GM18508 (cell line): ENCODE measurements at regions not wholly inside any gene's neighbourhood (a gene's known extent, or its start where the extent isn't known, plus 50 kb on each side); places are given as distances from the start of the nearest gene placed in this dataset.

Experiments used
- ATAC-seq: cut with Tn5 transposase; IDR thresholded peaks from one replicate; pipeline ENCODE4 v1.9.1; 2021; ENCODE audit warnings: moderate number of reproducible peaks; ENCODE audit not compliant: insufficient read depth, unreplicated experiment

GRCh38 chr12:125687403-125687802 is 622.2 kb downstream of the AACS start:
- no peak for ATAC-seq

- no peak for ATAC-seq
These were observed 622.6 kb downstream of the AACS start for GRCh38 chr12:125687820-125688219.

GRCh38 chr12:125688223-125688622 is 623.0 kb downstream of the AACS start:
- no peak for ATAC-seq

GRCh38 chr12:125688881-125689280 is 623.6 kb downstream of the AACS start:
- ATAC-seq: no peak

- ATAC-seq: no peak
These were observed 624.6 kb downstream of the AACS start for GRCh38 chr12:125689576-125690410.

- ATAC-seq: no peak
These were observed 625.6 kb downstream of the AACS start for GRCh38 chr12:125690841-125691240.

- ATAC-seq: no peak
These were observed 630.8 kb downstream of the AACS start for GRCh38 chr12:125696054-125696453.

- ATAC-seq: no peak
These were observed 639.6 kb downstream of the AACS start for GRCh38 chr12:125704803-125705202.

- ATAC-seq: no peak
These were observed 655.7 kb downstream of the AACS start for GRCh38 chr12:125720961-125721360.

GRCh38 chr12:125734137-125734536 is 668.9 kb downstream of the AACS start:
- no peak for ATAC-seq

- ATAC-seq: no peak
These were observed 673.0 kb downstream of the AACS start for GRCh38 chr12:125738211-125738610.

GRCh38 chr12:125742413-125742812 is 677.2 kb downstream of the AACS start:
- ATAC-seq: no peak

GRCh38 chr12:125744201-125744600 is 679.0 kb downstream of the AACS start:
- no peak for ATAC-seq

GRCh38 chr12:125755512-125755911 is 690.3 kb downstream of the AACS start:
- no peak for ATAC-seq

GRCh38 chr12:125766091-125766490 is 700.9 kb downstream of the AACS start:
- no peak for ATAC-seq

GRCh38 chr12:125772403-125772802 is 707.2 kb downstream of the AACS start:
- no peak for ATAC-seq

- no peak for ATAC-seq
These were observed 707.9 kb downstream of the AACS start for GRCh38 chr12:125773033-125773640.

GRCh38 chr12:125775507-125775906 is 710.3 kb downstream of the AACS start:
- ATAC-seq: no peak

- no peak for ATAC-seq
These were observed 711.0 kb downstream of the AACS start for GRCh38 chr12:125776212-125776611.

GRCh38 chr12:125786143-125786542 is 720.9 kb downstream of the AACS start:
- no peak for ATAC-seq

GRCh38 chr12:125794401-125794800 is 729.2 kb downstream of the AACS start:
- no peak for ATAC-seq
